Thymus (tissue), 11 donors: ENCODE measurements at regions not wholly inside any gene's neighbourhood (a gene's known extent, or its start where the extent isn't known, plus 50 kb on each side); places are given as distances from the start of the nearest gene placed in this dataset.
A peak's percentile ranks its signal among the peaks of the same experiment; 100 is the strongest.

ENCODE experiments used
- DNase-seq, 9 donors: peaks; one replicate each; pipeline ENCODE4 v3.0.0-alpha.2; 2013; ENCODE audit warnings: low spot score in 9 of 9, low read depth in 6 of 9, missing footprints in 1 of 9
- H3K27ac ChIP-seq, 2 donors: one replicate each; pipeline ENCODE4 v1.5.1; 2013; ENCODE audit warnings: control low read depth in 1 of 2, low read depth in 1 of 2, low read length in 1 of 2, mild to moderate bottlenecking in 1 of 2, moderate library complexity in 1 of 2
- H3K27me3 ChIP-seq, 2 donors: one replicate each; pipeline ENCODE4 v1.5.1; 2013; ENCODE audit warnings: low read length in 1 of 2; ENCODE audit not compliant: control insufficient read depth in 2 of 2, insufficient read depth in 1 of 2
- H3K36me3 ChIP-seq, 2 donors: one replicate each; pipeline ENCODE4 v1.5.1; 2013; ENCODE audit warnings: low read length in 1 of 2, mild to moderate bottlenecking in 1 of 2, moderate library complexity in 1 of 2; ENCODE audit not compliant: control insufficient read depth in 2 of 2, insufficient read depth in 2 of 2
- H3K4me1 ChIP-seq, 2 donors: one replicate each; pipeline ENCODE4 v1.5.1; 2013; ENCODE audit warnings: low read length in 2 of 2; ENCODE audit not compliant: control insufficient read depth in 2 of 2, insufficient read depth in 2 of 2
- H3K4me3 ChIP-seq, 2 donors: one replicate each; pipeline ENCODE4 v1.5.1; 2013; ENCODE audit warnings: low read length in 2 of 2, control low read depth in 1 of 2, mild to moderate bottlenecking in 1 of 2
- H3K9me3 ChIP-seq, 2 donors: one replicate each; pipeline ENCODE4 v1.5.1; 2013; ENCODE audit warnings: low read length in 1 of 2, mild to moderate bottlenecking in 1 of 2; ENCODE audit not compliant: control insufficient read depth in 2 of 2, insufficient read depth in 1 of 2
- WGBS: extraction: QIAGEN DNeasy Blood & Tissue Kit; methylation state at CpG from one replicate; pipeline ENCODE4 v1.1.7; 2013; 5-methylcytosine and 5-hydroxymethylcytosine counted together
- donor health status: healthy.

DNA sequence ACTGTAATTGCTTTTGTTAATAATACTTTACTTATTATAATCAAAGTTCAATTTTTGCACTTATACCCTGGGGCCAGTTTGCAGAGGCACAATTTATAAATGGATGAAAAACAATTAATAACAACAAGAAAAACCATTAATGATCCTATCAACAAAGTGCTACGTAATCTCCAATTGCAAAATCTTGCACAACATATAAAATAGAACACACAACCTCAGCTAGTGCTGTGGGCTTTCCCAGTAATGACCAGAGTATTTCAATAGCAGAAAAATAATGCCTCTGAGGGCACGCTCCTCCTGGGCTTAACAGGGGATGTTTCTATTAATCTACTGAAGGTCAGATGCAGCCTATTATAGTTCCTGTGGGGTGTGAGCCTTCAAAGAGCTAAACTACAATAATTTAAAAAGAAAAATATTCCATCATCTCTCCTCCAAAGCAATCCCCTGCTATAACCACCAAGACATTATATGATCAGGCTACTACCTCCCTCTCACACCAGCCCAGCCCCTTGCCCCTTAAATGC is 508.5 kb upstream of the SLIT2 start:
- Histone ChIP-seq H3K27ac (no peak overlapping the region), H3K4me1 (no peaks in the 10 kb centered on the region), H3K27me3 (no peaks in the 10 kb centered on the region), H3K9me3 (no peaks in the 10 kb centered on the region), H3K4me3 (no peak overlapping the region), H3K36me3 (no peaks in the 10 kb centered on the region)
- WGBS, result 91% methylated on average over 2 of the region's 2 CpGs
- DNase-seq, result no peak

DNA sequence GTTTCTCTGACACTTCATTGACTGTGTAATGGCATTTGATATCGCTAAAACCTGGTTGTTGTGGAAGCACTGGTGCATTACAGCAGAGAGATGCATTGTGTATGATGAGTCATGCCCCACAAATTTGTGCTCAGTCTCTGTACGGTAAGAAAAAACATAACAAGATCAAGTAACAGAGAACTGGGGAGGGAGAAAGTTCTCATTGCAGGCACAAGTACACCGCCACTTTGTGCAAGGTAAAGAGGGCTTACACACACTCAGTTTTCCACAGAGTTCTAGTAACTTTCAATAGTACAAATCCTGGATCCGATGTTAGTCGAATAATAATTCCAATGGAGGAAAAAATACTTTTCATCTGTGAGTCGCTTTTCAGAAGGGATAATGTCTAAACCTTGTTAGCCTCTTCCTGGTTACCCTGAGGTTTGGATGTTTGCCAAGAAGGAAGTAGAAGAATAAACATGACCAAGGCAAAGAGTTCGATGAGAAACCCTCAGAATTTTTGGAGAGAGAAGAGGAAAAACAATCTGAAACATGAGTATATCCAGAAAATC is 512.5 kb upstream of the SLIT2 start:
- 42% methylated on average over 7 of the region's 7 CpGs for WGBS
- Histone ChIP-seq H3K4me3 (no peak overlapping the region), H3K27me3 (no peaks in the 10 kb centered on the region), H3K4me1 (no peaks in the 10 kb centered on the region), H3K27ac (no peak overlapping the region), H3K36me3 (no peaks in the 10 kb centered on the region), H3K9me3 (no peaks in the 10 kb centered on the region)
- peak in 1 of 9 donors; percentile 6 for DNase-seq

DNA sequence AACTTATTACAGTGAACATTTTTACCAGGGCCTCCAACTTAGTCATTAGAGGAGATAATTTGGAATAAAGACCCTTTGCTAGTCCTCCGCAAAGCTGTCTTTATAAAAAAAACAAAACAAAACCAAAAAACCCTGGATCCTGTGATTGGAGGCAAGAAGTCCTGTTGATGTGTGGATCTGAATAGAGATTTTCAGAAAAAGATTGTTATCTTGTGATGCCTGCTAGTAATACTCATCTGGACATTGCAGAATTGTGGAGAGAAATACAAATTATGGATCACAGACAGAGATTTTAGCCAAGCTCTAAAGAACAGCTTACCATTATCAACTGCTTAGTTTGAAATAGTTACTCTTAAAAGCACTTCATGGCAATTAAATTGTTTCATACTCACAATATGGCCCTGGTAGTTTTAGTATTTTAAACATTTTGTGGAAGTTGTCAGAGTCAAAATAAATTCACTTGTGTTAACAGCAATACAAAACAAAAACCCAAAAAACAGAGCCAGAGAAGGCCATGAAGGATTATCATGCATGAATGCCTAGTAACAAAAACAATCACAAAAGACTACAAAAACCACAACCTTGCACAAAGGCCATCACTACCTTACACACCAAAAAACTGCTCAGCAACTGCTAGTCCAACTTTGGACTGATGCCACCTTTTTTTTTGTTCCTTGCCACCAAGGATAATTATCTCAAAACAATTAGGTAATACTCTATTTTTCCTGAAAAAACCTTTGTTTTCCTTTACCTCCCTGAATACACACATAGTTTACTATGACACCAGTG is 514.5 kb upstream of the SLIT2 start:
- H3K36me3 ChIP-seq, result no peaks in the 10 kb centered on the region
- H3K4me1 ChIP-seq, result no peaks in the 10 kb centered on the region
- 99% methylated on average over 1 of the region's 1 CpG for WGBS
- no peak overlapping the region for H3K4me3 ChIP-seq
- DNase-seq, result no peak
- no peaks in the 10 kb centered on the region for H3K9me3 ChIP-seq
- H3K27me3 ChIP-seq, result no peaks in the 10 kb centered on the region
- no peak overlapping the region for H3K27ac ChIP-seq

DNA sequence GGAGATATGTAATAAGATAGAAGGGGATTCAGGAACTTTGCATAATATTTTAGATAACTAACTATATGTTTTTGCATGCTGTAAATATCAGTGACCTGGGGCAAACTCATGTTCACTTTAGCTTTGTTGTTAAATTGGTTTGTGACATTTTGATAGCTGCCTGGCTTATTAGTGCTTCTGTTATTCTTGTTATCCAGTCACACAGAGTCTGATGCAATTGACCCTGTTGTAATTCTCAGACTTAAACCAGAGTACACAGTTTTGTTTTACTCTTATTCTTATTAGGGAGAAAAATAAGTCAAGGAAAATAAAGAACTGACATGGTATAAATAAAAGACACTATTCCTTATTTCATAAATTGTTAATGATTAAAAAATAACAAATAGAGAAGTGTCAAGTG is 516.7 kb upstream of the SLIT2 start:
- Histone ChIP-seq H3K27ac (no peak overlapping the region), H3K9me3 (no peaks in the 10 kb centered on the region), H3K36me3 (no peaks in the 10 kb centered on the region), H3K4me1 (no peaks in the 10 kb centered on the region), H3K27me3 (no peaks in the 10 kb centered on the region), H3K4me3 (no peak overlapping the region)
- DNase-seq, result no peak

DNA sequence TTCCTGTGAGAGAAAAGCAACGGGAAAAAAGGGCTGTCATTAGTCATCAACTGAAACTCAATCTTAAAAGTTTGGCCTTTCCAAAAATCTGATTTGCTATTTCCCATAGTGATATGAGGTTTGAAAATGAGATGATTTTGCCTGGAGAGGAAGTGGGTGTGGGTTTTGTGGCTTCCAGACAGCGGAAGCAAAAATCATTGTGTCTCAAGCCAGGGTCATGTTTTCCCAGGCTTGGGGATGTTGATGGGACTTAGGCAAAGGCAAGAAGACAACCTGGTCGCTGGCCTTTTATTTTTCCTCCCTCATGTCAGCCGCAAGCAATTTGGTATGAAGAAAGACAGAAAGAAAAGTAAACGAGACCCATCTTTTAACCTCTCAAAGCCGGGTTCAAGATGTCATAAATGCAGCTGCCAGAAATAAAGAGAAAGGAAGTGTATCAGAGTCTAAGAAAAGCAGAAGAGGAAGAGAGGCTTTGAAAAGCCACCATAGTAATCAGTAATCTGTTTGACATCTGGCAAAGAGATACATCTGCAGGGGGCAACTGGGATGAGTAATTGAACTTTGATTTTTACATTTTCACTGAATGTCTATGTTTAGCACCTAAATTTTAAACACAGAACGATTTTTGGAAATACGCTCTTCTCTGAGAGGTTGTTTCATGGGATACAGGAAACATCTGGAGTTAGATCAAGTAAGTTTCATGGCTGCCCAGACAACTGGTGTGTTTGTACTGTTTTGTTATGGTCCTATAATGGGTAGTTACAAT is 521.6 kb upstream of the SLIT2 start:
- peak in 4 of 9 donors; percentile 1 to 51 (median 4) for DNase-seq
- Histone ChIP-seq H3K36me3 (no peaks in the 10 kb centered on the region), H3K4me1 (peaks cover 0 to 3% of the 10 kb centered on the region in 2 donors), H3K4me3 (no peak overlapping the region), H3K27ac (no peak overlapping the region), H3K27me3 (no peaks in the 10 kb centered on the region), H3K9me3 (no peaks in the 10 kb centered on the region)
- 3% methylated on average over 8 of the region's 8 CpGs for WGBS

DNA sequence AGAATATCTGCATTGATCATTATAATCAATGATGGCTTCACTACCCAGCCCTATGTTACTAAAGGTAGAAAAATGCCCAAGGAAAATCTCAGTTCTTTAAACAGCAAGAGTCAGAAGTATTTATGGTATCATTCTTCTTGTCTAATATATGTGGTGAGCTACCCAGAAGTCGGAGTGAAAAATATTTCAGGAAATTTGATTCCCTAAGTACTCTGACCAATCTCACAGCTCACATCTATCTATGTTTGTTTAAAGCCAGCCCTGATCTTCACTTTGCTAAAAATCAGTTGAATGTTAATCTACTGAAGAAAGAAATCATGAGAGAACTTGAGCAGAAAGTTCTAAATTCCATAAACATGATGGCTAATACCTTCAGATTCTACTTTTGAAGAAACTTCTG is 522.9 kb upstream of the SLIT2 start:
- peaks cover 0 to 3% of the 10 kb centered on the region in 2 donors for H3K4me1 ChIP-seq
- DNase-seq, result no peak
- WGBS, result 83% methylated on average over 1 of the region's 1 CpG
- no peaks in the 10 kb centered on the region for H3K27me3 ChIP-seq
- no peaks in the 10 kb centered on the region for H3K9me3 ChIP-seq
- H3K27ac ChIP-seq, result no peak overlapping the region
- no peak overlapping the region for H3K4me3 ChIP-seq
- no peaks in the 10 kb centered on the region for H3K36me3 ChIP-seq

DNA sequence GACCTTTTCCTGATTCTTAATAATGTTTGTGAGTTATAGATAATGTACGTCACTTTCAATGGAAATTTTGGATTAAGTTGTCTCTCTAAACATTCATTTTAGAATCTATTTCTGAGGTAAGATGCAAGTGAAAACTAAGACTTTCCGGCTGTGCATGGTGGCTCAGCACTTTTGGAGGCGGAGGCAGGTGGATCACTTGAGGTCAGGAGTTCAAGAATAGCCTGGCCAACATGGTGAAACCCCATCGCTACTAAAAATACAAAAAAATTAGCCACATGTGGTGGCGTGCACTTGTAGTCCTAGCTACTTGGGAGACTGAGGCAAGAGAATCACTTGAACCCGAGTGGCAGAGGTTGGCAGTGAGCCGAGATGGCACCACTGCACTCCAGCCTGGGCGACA is 524.6 kb upstream of the SLIT2 start:
- Histone ChIP-seq H3K9me3 (no peaks in the 10 kb centered on the region), H3K27ac (no peak overlapping the region), H3K4me3 (no peak overlapping the region), H3K27me3 (no peaks in the 10 kb centered on the region), H3K36me3 (no peaks in the 10 kb centered on the region), H3K4me1 (peaks cover 0 to 3% of the 10 kb centered on the region in 2 donors)
- 94% methylated on average over 8 of the region's 8 CpGs for WGBS
- DNase-seq, result no peak

DNA sequence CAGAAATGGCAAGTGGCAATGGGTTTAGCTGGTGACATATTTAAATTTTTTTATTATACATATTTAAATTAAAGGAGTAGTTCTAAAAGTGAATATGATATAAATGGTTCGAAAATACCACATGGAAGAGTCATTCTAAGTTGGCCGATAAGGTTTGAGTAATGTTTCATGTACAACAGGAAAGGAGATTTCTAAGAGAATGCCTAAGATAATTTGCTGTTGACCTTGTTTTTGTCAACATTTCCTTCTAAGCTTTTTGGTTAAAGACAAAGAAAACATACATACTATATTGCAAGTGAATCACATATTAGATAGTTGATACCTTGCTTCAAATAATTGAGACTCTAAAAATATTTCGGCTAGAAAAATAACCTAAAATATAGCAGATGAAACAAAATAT is 526.6 kb upstream of the SLIT2 start:
- Histone ChIP-seq H3K4me3 (no peak overlapping the region), H3K27me3 (no peaks in the 10 kb centered on the region), H3K4me1 (peaks cover 0 to 3% of the 10 kb centered on the region in 2 donors), H3K9me3 (no peaks in the 10 kb centered on the region), H3K27ac (no peak overlapping the region), H3K36me3 (no peaks in the 10 kb centered on the region)
- no peak for DNase-seq
- WGBS, result 93% methylated on average over 3 of the region's 3 CpGs

DNA sequence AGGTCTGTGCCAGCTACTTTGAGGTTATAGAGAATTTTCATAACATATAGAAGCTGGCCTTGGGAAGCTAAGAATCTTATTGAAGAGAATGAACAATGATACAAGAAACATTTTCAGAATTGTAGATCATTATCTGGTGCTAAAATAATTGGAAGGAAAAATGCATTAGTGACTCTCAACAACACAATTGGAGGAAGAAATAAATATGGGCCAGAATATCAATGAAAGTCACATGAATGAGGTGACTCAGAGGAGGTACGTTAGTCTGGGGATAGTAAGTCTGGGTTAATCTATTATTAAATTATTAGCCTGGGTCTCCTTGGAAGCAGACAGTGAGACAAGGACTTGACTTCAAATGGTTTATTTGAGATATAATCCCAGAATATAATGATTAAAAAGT is 529.3 kb upstream of the SLIT2 start:
- no peaks in the 10 kb centered on the region for H3K36me3 ChIP-seq
- DNase-seq, result no peak
- H3K27me3 ChIP-seq, result no peaks in the 10 kb centered on the region
- H3K4me1 ChIP-seq, result no peaks in the 10 kb centered on the region
- H3K4me3 ChIP-seq, result no peak overlapping the region
- no peaks in the 10 kb centered on the region for H3K9me3 ChIP-seq
- WGBS, result 78% methylated on average over 1 of the region's 1 CpG
- no peak overlapping the region for H3K27ac ChIP-seq
